Activated CD4-positive, alpha-beta T cell treated with anti-CD3 and anti-CD28 coated beads, Interleukin-2, amount 10 ng/mL, durations not matched to agents 7 days and 5 days (primary cell): ENCODE measurements at regions not wholly inside any gene's neighbourhood (a gene's known extent, or its start where the extent isn't known, plus 50 kb on each side); places are given as distances from the start of the nearest gene placed in this dataset.

Source experiments
- CTCF ChIA-PET: fragments of 350-600 bp; sonication (Branson Sonifier 250); formaldehyde crosslinking; loops from one replicate; lab custom pipeline; 2021; ENCODE audit warnings: antibody characterized with exemption; lab: Charles Lee
- POLR2A ChIA-PET: fragments of 350-600 bp; sonication (Branson Sonifier 250); formaldehyde crosslinking; loops from one replicate; lab custom pipeline; 2021; ENCODE audit warnings: antibody characterized with exemption; lab: Charles Lee
- DNase-seq: peaks from one replicate; pipeline ENCODE4 v3.0.0-alpha.2; 2020
- H3K27ac Mint-ChIP-seq: one replicate; pipeline ENCODE4 v1.8.0; 2021; ENCODE audit warnings: mild to moderate bottlenecking, moderate library complexity, mixed read lengths
- H3K27me3 Mint-ChIP-seq: one replicate; pipeline ENCODE4 v1.8.0; 2021; ENCODE audit warnings: mixed read lengths
- H3K36me3 Mint-ChIP-seq: one replicate; pipeline ENCODE4 v1.8.0; 2021; ENCODE audit warnings: low read depth, mixed read lengths
- H3K4me1 Mint-ChIP-seq: one replicate; pipeline ENCODE4 v1.8.0; 2021; ENCODE audit warnings: mixed read lengths
- H3K4me3 Mint-ChIP-seq: one replicate; pipeline ENCODE4 v1.8.0; 2021; ENCODE audit warnings: mild to moderate bottlenecking, moderate library complexity, mixed read lengths
- H3K9me3 Mint-ChIP-seq: one replicate; pipeline ENCODE4 v1.8.0; 2021; ENCODE audit warnings: mixed read lengths

DNA sequence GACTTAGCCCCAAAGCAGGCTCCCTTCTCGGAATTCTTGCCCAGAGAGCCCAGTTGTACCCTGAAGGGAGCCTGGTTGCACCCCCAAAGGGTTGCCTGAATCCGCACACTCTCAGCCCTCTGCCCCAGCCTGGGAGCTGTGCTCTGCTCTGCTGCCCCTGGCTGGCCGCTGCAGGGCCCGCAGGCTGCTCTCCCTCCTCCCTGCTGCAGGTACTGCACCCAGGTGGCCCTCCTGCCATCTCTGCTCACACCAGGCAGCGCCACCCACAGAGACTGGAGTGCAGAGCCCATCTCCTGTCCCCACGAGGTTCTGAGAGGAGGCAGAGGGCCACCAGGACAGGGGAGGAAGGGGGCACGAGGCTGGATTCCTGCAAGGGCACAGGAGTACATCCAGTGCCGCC is 134.2 kb upstream of the NSMCE3 start:
- no peak overlapping the region for H3K4me3 Mint-ChIP-seq
- H3K4me1 Mint-ChIP-seq = no peaks in the 10 kb centered on the region
- ChIA-PET CTCF (no interaction called here), POLR2A (no interaction called here)
- H3K36me3 Mint-ChIP-seq = no peaks in the 10 kb centered on the region
- DNase-seq = no peak
- H3K27me3 Mint-ChIP-seq = peaks cover 11% of the 10 kb centered on the region
- H3K9me3 Mint-ChIP-seq = no peaks in the 10 kb centered on the region
- H3K27ac Mint-ChIP-seq = no peak overlapping the region

DNA sequence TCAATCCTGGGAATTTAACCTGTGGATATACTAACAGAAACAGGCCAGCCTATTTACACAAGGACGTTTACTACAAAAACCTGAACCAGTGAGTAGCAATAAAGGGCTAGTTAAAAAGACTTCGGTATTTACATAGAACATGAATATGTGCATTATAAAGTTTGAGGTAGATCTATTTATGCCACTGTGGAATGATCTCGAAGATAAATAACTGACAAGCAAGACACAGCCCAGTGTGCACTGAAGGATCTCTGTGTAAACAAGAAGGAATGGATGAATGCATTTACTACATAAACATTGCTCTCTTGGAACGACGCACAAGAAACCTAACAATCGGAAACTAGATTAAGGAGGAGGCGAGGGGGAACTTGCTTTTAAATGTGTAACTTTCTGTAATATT is 132.0 kb upstream of the NSMCE3 start:
- ChIA-PET POLR2A (no interaction called here), CTCF (no interaction called here)
- DNase-seq = no peak
- no peaks in the 10 kb centered on the region for H3K9me3 Mint-ChIP-seq
- H3K27ac Mint-ChIP-seq = no peak overlapping the region
- no peaks in the 10 kb centered on the region for H3K4me1 Mint-ChIP-seq
- H3K36me3 Mint-ChIP-seq = no peaks in the 10 kb centered on the region
- H3K4me3 Mint-ChIP-seq = no peak overlapping the region
- peaks cover 9% of the 10 kb centered on the region for H3K27me3 Mint-ChIP-seq

DNA sequence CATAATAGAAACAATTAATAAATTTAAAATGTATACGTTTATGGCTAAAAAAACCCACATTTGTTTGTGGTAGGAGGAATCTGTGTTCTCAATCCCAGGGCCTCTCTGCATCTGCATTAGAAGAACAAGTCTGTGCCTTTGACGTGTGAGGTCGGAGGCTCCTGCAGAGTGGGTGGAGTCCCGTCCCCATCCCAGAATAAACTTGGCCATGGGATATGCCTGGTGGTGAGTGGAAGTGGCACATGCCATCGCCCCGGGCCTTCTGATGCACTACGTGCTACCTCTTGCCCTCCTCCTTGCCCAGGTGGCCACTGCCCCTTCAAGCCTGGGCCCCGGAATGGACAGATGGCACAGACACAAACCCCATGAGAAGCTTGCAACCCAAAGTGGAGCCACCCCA is 131.1 kb upstream of the NSMCE3 start:
- no peaks in the 10 kb centered on the region for H3K4me1 Mint-ChIP-seq
- H3K9me3 Mint-ChIP-seq = no peaks in the 10 kb centered on the region
- H3K27me3 Mint-ChIP-seq = peaks cover 10% of the 10 kb centered on the region
- no peaks in the 10 kb centered on the region for H3K36me3 Mint-ChIP-seq
- POLR2A ChIA-PET = no interaction called here
- H3K4me3 Mint-ChIP-seq = no peak overlapping the region
- DNase-seq = no peak
- CTCF ChIA-PET = no interaction called here
- no peak overlapping the region for H3K27ac Mint-ChIP-seq

DNA sequence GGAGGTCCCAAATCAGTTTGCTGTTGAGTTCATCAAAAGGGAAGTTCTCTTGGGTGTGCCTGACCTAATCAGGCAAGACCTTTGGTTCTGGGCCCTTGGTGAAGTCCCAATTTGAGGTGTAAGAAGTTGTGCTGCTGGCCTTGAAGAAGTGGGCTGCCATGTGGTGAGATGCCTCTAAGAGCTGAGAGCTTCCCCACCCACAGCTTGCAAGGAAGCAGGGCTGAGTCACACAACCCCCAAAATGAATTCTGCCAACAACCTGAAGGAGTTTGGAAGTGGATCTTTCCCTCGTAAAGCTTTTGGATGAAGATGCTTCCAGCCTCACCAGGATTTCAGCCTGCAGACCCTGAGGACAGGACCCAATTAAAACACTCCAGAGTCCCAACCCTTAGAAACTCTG is 129.3 kb upstream of the NSMCE3 start:
- no peak for DNase-seq
- Mint-ChIP-seq H3K36me3 (no peaks in the 10 kb centered on the region), H3K27ac (no peak overlapping the region), H3K4me3 (no peak overlapping the region), H3K27me3 (peaks cover 10% of the 10 kb centered on the region), H3K9me3 (no peaks in the 10 kb centered on the region), H3K4me1 (no peaks in the 10 kb centered on the region)
- CTCF ChIA-PET = no interaction called here
- POLR2A ChIA-PET = no interaction called here

DNA sequence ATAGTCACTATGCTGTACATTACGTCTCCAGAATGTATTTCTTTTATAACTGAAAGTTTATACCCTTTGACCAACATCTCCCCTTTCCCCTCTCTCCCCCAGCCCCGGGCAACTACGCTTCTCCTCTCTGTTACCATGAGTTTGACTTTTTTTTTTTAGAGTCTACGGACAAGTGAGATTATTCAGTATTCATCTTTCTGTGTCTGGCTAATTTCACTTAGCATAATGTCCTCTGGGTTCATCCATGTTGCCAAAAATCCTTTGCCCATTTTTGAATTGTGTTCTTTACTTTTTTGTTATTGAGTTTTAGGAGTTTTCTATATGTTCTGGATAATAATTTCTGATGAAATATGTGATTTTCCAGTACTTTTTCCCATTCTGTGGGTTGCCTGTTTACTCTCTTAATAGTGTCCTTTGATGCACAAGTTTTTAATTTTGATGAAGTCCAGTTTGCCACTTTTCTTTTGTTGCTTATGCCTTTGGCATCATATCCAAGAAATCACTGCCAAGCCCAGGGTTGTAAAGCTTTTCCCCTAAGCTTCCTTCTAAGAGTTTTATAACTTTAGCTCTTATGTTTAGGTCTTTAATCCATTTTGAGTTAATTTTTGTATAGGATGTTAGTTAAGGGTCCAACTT is 126.7 kb upstream of the NSMCE3 start:
- ChIA-PET POLR2A (no interaction called here), CTCF (no interaction called here)
- no peak overlapping the region for H3K27ac Mint-ChIP-seq
- no peaks in the 10 kb centered on the region for H3K9me3 Mint-ChIP-seq
- H3K27me3 Mint-ChIP-seq = peaks cover 12% of the 10 kb centered on the region
- DNase-seq = no peak
- no peak overlapping the region for H3K4me3 Mint-ChIP-seq
- H3K4me1 Mint-ChIP-seq = no peaks in the 10 kb centered on the region
- no peaks in the 10 kb centered on the region for H3K36me3 Mint-ChIP-seq

DNA sequence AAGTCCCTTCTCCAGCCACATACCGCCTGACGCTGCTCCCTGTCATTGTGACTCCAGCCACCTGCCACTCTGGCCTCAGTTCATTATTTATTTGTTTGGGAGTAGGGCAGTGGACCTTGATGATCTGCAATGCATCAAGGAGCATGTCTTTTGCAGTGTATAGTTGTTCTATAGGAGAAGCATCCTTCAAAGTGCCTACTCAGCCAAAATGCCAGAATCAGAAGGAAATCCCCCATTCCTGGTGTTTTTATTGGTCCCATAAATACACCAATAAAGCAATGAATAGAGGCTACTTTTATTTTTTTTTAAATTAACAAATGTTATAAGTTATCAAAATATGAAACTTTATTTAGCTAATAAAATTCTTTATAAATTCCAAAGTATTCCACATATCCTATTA is 123.8 kb upstream of the NSMCE3 start:
- DNase-seq = no peak
- Mint-ChIP-seq H3K27me3 (peaks cover 4% of the 10 kb centered on the region), H3K4me3 (no peak overlapping the region), H3K4me1 (no peaks in the 10 kb centered on the region), H3K36me3 (no peaks in the 10 kb centered on the region), H3K27ac (no peak overlapping the region), H3K9me3 (no peaks in the 10 kb centered on the region)
- ChIA-PET CTCF (no interaction called here), POLR2A (no interaction called here)

DNA sequence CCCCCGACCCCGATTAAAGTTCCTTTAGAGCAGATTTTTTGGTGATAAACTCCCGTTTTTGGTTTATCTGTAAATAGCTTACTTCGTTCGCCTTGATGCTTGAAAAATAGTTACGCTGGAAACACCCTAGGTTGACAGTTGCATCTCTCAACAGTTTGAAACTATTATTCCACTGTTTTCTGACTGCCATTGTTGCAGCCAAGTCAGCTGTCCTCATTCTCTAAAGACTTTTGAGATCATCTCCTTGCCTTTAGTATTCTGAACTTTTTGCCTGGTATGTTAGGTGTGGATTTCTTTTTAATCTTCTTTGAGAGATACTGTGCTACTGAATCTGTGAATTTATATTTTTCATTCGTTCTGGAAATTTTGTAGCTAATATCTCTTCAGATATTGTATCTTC is 122.7 kb upstream of the NSMCE3 start:
- H3K27ac Mint-ChIP-seq = no peak overlapping the region

DNA sequence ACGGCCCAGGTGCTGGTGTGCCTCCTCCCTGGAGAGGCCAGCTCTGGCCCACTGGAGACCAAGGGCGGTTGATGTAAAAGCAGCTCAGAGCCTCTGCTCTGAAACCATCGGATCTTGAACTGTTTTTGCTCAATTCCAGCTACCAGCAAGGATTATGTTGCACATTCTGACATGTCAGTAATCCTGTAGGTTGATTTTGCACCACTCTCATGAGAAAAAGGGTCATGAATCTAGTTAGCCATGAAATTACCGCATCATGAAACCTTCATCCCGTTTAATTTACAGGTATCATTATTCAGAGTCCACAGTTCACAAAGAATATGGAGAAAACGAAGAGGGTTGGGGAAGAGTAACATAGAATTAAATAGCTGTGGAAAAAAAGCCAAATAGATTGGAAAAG is 120.4 kb upstream of the NSMCE3 start:
- no peak for DNase-seq
- H3K27ac Mint-ChIP-seq = no peak overlapping the region
- no peaks in the 10 kb centered on the region for H3K4me1 Mint-ChIP-seq
- peaks cover 2% of the 10 kb centered on the region for H3K27me3 Mint-ChIP-seq
- POLR2A ChIA-PET = no interaction called here
- CTCF ChIA-PET = no interaction called here
- H3K9me3 Mint-ChIP-seq = no peaks in the 10 kb centered on the region
- no peak overlapping the region for H3K4me3 Mint-ChIP-seq
- no peaks in the 10 kb centered on the region for H3K36me3 Mint-ChIP-seq

More for the DNA sequence above, 122.7 kb upstream of the NSMCE3 start:
- Mint-ChIP-seq H3K4me1 (no peaks in the 10 kb centered on the region), H3K4me3 (no peak overlapping the region), H3K9me3 (no peaks in the 10 kb centered on the region), H3K27me3 (peaks cover 4% of the 10 kb centered on the region), H3K36me3 (no peaks in the 10 kb centered on the region)
- POLR2A ChIA-PET = no interaction called here
- DNase-seq = no peak
- CTCF ChIA-PET = no interaction called here

DNA sequence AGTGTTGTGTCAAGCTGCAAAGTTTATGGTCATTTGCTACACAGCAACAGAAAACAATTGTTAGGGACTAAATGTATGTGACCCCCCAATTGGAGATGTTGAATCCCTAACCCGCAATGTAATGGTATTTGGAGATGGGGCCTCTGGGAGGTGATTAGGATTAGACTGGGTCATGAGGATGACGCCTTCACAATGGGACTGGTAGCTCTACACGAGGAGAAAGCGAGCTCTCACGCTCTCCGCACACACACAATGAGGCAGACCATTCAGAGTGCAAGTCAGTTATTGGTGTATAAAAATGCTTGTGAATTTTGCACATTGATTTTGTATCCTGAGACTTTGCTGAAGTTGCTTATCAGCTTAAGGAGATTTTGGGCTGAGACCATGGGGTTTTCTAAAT is 116.9 kb upstream of the NSMCE3 start:
- ChIA-PET POLR2A (no interaction called here), CTCF (no interaction called here)
- H3K9me3 Mint-ChIP-seq = no peaks in the 10 kb centered on the region
- no peak overlapping the region for H3K4me3 Mint-ChIP-seq
- H3K36me3 Mint-ChIP-seq = no peaks in the 10 kb centered on the region
- no peaks in the 10 kb centered on the region for H3K27me3 Mint-ChIP-seq
- no peak overlapping the region for H3K27ac Mint-ChIP-seq
- no peak for DNase-seq
- no peaks in the 10 kb centered on the region for H3K4me1 Mint-ChIP-seq

DNA sequence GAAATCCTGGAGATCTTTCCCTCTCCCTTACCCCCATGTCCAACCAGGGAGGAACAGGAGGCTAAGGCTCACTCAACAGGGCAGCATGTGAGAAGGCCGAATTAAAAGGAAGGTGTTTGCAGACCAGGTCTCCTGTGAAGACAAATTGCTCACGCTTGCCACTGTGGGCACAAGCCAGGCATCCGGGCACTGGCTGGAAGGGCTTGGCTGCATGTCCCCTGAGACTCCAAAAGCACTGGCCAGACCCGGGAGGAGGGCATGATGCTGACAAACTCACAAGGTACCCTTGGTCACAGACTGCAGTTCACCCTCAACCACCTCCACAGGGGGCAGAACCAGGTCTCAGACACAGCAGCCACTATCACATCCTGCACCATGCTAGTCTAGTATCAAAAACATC is 113.7 kb upstream of the NSMCE3 start:
- H3K27ac Mint-ChIP-seq = no peak overlapping the region
- no peak overlapping the region for H3K4me3 Mint-ChIP-seq
- CTCF ChIA-PET = no interaction called here
- no peaks in the 10 kb centered on the region for H3K4me1 Mint-ChIP-seq
- H3K9me3 Mint-ChIP-seq = no peaks in the 10 kb centered on the region
- no peaks in the 10 kb centered on the region for H3K27me3 Mint-ChIP-seq
- POLR2A ChIA-PET = no interaction called here
- no peak for DNase-seq
- H3K36me3 Mint-ChIP-seq = no peaks in the 10 kb centered on the region

DNA sequence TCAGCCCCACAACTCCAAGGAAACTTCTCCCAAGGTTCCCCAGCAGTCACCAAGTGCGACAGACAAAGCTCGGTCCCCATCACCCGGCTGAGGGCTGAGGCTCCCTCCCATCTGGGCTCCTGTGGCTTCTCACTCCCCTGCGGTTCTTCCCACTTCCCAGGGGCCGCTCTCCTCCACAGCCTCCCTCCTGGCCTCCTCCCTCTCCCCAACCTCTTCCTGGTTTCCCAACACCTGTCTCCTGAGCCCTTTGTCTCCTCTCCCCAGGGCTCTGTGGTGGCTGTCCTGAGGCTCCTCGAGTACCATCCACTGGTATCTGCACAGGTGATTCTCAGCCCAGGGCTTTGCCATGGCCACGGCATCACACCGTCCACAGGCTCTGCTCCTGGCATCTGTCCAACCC is 113.2 kb upstream of the NSMCE3 start:
- Mint-ChIP-seq H3K4me1 (no peaks in the 10 kb centered on the region), H3K27ac (no peak overlapping the region), H3K9me3 (no peaks in the 10 kb centered on the region), H3K27me3 (no peaks in the 10 kb centered on the region), H3K4me3 (no peak overlapping the region), H3K36me3 (no peaks in the 10 kb centered on the region)
- ChIA-PET POLR2A (no interaction called here), CTCF (no interaction called here)
- no peak for DNase-seq

DNA sequence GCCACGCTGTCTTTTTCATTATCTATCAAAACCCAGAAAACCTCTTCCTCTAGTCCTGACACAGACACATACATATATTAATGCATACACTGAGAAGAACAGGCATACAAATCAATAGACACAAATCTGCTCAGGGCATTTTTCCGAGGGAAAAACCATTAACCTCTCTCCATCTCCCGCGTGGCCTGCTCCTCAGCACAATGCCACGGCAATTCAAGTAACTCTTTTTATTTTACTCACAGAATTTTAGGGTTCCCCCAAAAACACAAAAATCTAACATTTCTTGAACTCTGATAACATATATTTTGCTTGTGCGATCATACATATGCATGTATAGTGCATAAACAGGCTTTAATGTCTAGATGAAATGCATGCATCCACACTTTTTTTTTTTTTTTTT is 110.8 kb upstream of the NSMCE3 start:
- ChIA-PET CTCF (no interaction called here), POLR2A (no interaction called here)
- no peaks in the 10 kb centered on the region for H3K36me3 Mint-ChIP-seq
- no peak overlapping the region for H3K4me3 Mint-ChIP-seq
- no peak for DNase-seq
- no peaks in the 10 kb centered on the region for H3K9me3 Mint-ChIP-seq
- no peaks in the 10 kb centered on the region for H3K27me3 Mint-ChIP-seq
- H3K27ac Mint-ChIP-seq = no peak overlapping the region
- no peaks in the 10 kb centered on the region for H3K4me1 Mint-ChIP-seq

DNA sequence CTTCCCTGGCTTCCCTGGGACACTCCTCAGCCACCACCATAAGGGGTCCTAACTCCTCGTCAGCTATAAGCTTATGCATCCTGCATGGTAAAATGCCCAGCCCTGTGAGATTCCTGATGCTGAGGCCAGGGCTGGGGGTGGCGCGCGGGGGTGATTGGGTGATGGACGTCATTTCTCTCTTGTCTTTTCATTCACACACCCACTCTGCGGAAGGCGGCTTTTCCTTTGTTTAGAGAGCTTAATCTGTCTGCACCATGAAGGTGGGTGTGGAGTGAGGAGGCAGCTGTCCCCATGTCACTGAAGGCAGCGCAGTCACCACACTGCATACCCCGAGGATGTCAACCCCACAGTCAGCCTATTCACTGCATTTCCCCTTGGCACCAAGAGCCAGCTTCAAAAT is 110.0 kb upstream of the NSMCE3 start:
- ChIA-PET POLR2A (no interaction called here), CTCF (no interaction called here)
- no peak for DNase-seq
- no peak overlapping the region for H3K4me3 Mint-ChIP-seq
- no peaks in the 10 kb centered on the region for H3K9me3 Mint-ChIP-seq
- H3K27me3 Mint-ChIP-seq = no peaks in the 10 kb centered on the region
- H3K27ac Mint-ChIP-seq = no peak overlapping the region
- no peaks in the 10 kb centered on the region for H3K36me3 Mint-ChIP-seq
- no peaks in the 10 kb centered on the region for H3K4me1 Mint-ChIP-seq

DNA sequence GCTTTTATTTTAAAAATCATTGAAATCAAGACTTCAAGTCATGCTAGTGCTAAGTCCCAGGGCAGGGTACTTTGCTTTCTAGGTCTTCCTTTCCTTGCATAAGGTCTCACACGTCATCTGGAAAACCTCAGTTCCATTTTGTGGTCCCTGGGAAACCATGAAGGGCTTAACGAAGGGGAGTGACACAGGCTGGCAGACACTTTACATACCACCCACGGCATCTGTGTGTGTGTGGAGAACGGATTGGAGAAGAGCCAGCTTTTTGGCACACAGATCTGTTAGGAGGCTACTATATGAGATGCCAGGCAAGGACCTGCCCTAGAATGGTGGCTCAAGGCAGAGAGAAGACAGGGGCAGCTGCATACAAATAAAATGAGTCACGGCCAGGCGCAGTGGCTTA is 107.5 kb upstream of the NSMCE3 start:
- no peak overlapping the region for H3K4me3 Mint-ChIP-seq

More for the DNA sequence above, 107.5 kb upstream of the NSMCE3 start:
- no peaks in the 10 kb centered on the region for H3K9me3 Mint-ChIP-seq
- H3K27me3 Mint-ChIP-seq = peaks cover 2% of the 10 kb centered on the region
- POLR2A ChIA-PET = no interaction called here
- no peaks in the 10 kb centered on the region for H3K4me1 Mint-ChIP-seq
- DNase-seq = no peak
- H3K36me3 Mint-ChIP-seq = no peaks in the 10 kb centered on the region
- CTCF ChIA-PET = interaction anchor here (0.6 kb wide), 1 partner anchor 12 kb away, joined by 3 read pairs; no protein-coding TSS in a partner anchor
- H3K27ac Mint-ChIP-seq = no peak overlapping the region
